Keratinocyte (primary cell): ENCODE measurements at regions not wholly inside any gene's neighbourhood (a gene's known extent, or its start where the extent isn't known, plus 50 kb on each side); places are given as distances from the start of the nearest gene placed in this dataset.

Experiments used
- DNase-seq: peaks from one replicate; pipeline ENCODE4 v3.0.0-alpha.2; 2011; ENCODE audit warnings: low read depth, missing footprints, low spot score
- FAIRE-seq: peaks from 2 replicates; lab custom pipeline; 2011; peaks lifted over from hg19 to GRCh38; lab: Jason Lieb, UNC
- H2AFZ ChIP-seq: 2 replicates; pipeline ENCODE4 v1.6.0; 2012; ENCODE audit warnings: low read length, control low read depth, inconsistent platforms; ENCODE audit not compliant: control insufficient read depth
- H3K27ac ChIP-seq: 2 replicates; pipeline ENCODE4 v1.5.1; 2011; ENCODE audit warnings: low read length; ENCODE audit not compliant: control insufficient read depth, insufficient read depth
- H3K27me3 ChIP-seq: 3 replicates; pipeline ENCODE4 v1.6.0; 2011; ENCODE audit warnings: low read length; ENCODE audit not compliant: control insufficient read depth, insufficient read depth; ENCODE audit errors: extremely low read depth
- H3K36me3 ChIP-seq, 2 experiments: 2 replicates in 1 of 2; 3 replicates in 1 of 2; pipeline ENCODE4 v1.5.1; 2011; ENCODE audit warnings: low read length in 2 of 2, mild to moderate bottlenecking in 1 of 2; ENCODE audit not compliant: control insufficient read depth in 2 of 2, insufficient read depth in 2 of 2; ENCODE audit errors: extremely low read depth in 1 of 2
- H3K4me1 ChIP-seq: 3 replicates; pipeline ENCODE4 v1.5.1; 2011; ENCODE audit warnings: low read length; ENCODE audit not compliant: control insufficient read depth, insufficient read depth; ENCODE audit errors: extremely low read depth
- H3K4me2 ChIP-seq: 3 replicates; pipeline ENCODE4 v1.6.0; 2011; ENCODE audit warnings: low read depth, low read length; ENCODE audit not compliant: control insufficient read depth, insufficient read depth; ENCODE audit errors: extremely low read depth
- H3K4me3 ChIP-seq, 3 experiments: fragments of 200-600 bp in 1 of 3; sonication (generic) in 1 of 3; 2 replicates in 2 of 3; 3 replicates in 1 of 3; pipeline ENCODE4 v1.5.1; 2011 to 2016; ENCODE audit warnings: low read length in 3 of 3, mild to moderate bottlenecking in 3 of 3, control low read depth in 2 of 3, inconsistent platforms in 1 of 3, low read depth in 1 of 3, mixed read lengths in 1 of 3, mixed run types in 1 of 3, moderate library complexity in 1 of 3; ENCODE audit not compliant: control insufficient read depth in 2 of 3, insufficient read depth in 2 of 3; ENCODE audit errors: extremely low read depth in 1 of 3
- H3K79me2 ChIP-seq: 2 replicates; pipeline ENCODE4 v1.6.0; 2012; ENCODE audit warnings: low read length; ENCODE audit not compliant: control insufficient read depth, insufficient read depth
- H3K9ac ChIP-seq: 3 replicates; pipeline ENCODE4 v1.6.0; 2011; ENCODE audit warnings: low read length; ENCODE audit not compliant: control insufficient read depth, insufficient read depth; ENCODE audit errors: extremely low read depth
- H3K9me1 ChIP-seq: 3 replicates; pipeline ENCODE4 v1.6.0; 2011; ENCODE audit warnings: low read length; ENCODE audit not compliant: control insufficient read depth, insufficient read depth; ENCODE audit errors: extremely low read depth
- H3K9me3 ChIP-seq: 2 replicates; pipeline ENCODE4 v1.5.1; 2012; ENCODE audit warnings: low read depth, low read length; ENCODE audit not compliant: control insufficient read depth
- H4K20me1 ChIP-seq: 3 replicates; pipeline ENCODE4 v1.6.0; 2011; ENCODE audit warnings: low read length; ENCODE audit not compliant: control insufficient read depth, insufficient read depth; ENCODE audit errors: extremely low read depth
- EZH2 ChIP-seq: IDR thresholded peaks from one replicate; pipeline ENCODE4 v1.6.1; 2012; ENCODE audit warnings: inconsistent platforms, mild to moderate bottlenecking, low read length, moderate library complexity
- dilution Hi-C: fragments of 300-500 bp; cut with MboI; formaldehyde crosslinking; loops from one replicate; pipeline ENCODE4 v1.7.0; 2020; ENCODE audit warnings: low sequenced_read_pairs; ENCODE audit not compliant: extremely low pct_ligation_motif_present
- TF ChIP-seq, protein P1 (sequence below), 3 experiments: IDR thresholded peaks in 1 of 3; conservative IDR thresholded peaks in 1 of 3; optimal IDR thresholded peaks in 1 of 3; 2 replicates in 2 of 3; 3 replicates in 1 of 3; pipeline versions ENCODE3 to v1.5.1; 2011; ENCODE audit warnings: low read length in 3 of 3, mild to moderate bottlenecking in 3 of 3, moderate library complexity in 2 of 3, control low read depth in 1 of 3, inconsistent platforms in 1 of 3; ENCODE audit not compliant: insufficient read depth in 2 of 3; ENCODE audit errors: extremely low read depth in 1 of 3

GRCh38 chr18:75775121-75775520 is 347.6 kb upstream of the SMIM21 start:
- Histone ChIP-seq H3K4me3 (no peak overlapping the region), H3K36me3 (no peaks in the 10 kb centered on the region), H2AFZ (no peak overlapping the region), H3K4me2 (no peak overlapping the region), H3K79me2 (no peaks in the 10 kb centered on the region), H3K27me3 (no peaks in the 10 kb centered on the region), H3K9ac (no peak overlapping the region), H3K9me3 (no peaks in the 10 kb centered on the region), H3K27ac (no peak overlapping the region), H3K9me1 (no peaks in the 10 kb centered on the region), H4K20me1 (no peaks in the 10 kb centered on the region), H3K4me1 (no peaks in the 10 kb centered on the region)
- TF ChIP-seq, protein P1, sequence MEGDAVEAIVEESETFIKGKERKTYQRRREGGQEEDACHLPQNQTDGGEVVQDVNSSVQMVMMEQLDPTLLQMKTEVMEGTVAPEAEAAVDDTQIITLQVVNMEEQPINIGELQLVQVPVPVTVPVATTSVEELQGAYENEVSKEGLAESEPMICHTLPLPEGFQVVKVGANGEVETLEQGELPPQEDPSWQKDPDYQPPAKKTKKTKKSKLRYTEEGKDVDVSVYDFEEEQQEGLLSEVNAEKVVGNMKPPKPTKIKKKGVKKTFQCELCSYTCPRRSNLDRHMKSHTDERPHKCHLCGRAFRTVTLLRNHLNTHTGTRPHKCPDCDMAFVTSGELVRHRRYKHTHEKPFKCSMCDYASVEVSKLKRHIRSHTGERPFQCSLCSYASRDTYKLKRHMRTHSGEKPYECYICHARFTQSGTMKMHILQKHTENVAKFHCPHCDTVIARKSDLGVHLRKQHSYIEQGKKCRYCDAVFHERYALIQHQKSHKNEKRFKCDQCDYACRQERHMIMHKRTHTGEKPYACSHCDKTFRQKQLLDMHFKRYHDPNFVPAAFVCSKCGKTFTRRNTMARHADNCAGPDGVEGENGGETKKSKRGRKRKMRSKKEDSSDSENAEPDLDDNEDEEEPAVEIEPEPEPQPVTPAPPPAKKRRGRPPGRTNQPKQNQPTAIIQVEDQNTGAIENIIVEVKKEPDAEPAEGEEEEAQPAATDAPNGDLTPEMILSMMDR (optimal IDR thresholded peaks at IDR 0.05 in 1 of 3, IDR thresholded peaks at IDR 0.05 in 1 of 3, conservative IDR thresholded peaks at IDR 0.05 in 1 of 3; ENCODE audit: extremely low read depth in 1 of 3, insufficient read depth in 2 of 3, low read length in 3 of 3): no peak
- no peak for TF ChIP-seq EZH2
- dilution Hi-C loops: no loop called here
- no peak for DNase-seq
- no peak for FAIRE-seq

- no peak overlapping the region for H2AFZ ChIP-seq
- H3K79me2 ChIP-seq: no peaks in the 10 kb centered on the region
- no peaks in the 10 kb centered on the region for H4K20me1 ChIP-seq
- dilution Hi-C loops: no loop called here
- H3K9me3 ChIP-seq: no peaks in the 10 kb centered on the region
- FAIRE-seq (no peak), DNase-seq (no peak)
- no peak overlapping the region for H3K4me2 ChIP-seq
- H3K36me3 ChIP-seq: no peaks in the 10 kb centered on the region
- TF ChIP-seq, protein P1 (optimal IDR thresholded peaks at IDR 0.05 in 1 of 3, IDR thresholded peaks at IDR 0.05 in 1 of 3, conservative IDR thresholded peaks at IDR 0.05 in 1 of 3; ENCODE audit: extremely low read depth in 1 of 3, insufficient read depth in 2 of 3, low read length in 3 of 3): no peak
- no peak for TF ChIP-seq EZH2
- no peaks in the 10 kb centered on the region for H3K9me1 ChIP-seq
- no peak overlapping the region for H3K27ac ChIP-seq
- no peaks in the 10 kb centered on the region for H3K4me1 ChIP-seq
- no peak overlapping the region for H3K9ac ChIP-seq
- H3K4me3 ChIP-seq: no peak overlapping the region
- H3K27me3 ChIP-seq: no peaks in the 10 kb centered on the region
Measured at GRCh38 chr18:75773618-75774017, 346.1 kb upstream of the SMIM21 start.
